ENCODE measurements at regions not wholly inside any gene's neighbourhood (a gene's known extent, or its start where the extent isn't known, plus 50 kb on each side); places are given as distances from the start of the nearest gene placed in this dataset.
A peak's percentile ranks its signal among the peaks of the same experiment; 100 is the strongest.

GRCh38 chr7:156158693-156159092 lies 346.4 kb upstream of the SHH start:
- 77 to 87% methylated on average over 11 of the region's 11 CpGs for WGBS, 2 donors
- no peak for TF ChIP-seq POLR2A (IDR thresholded peaks at IDR 0.05)
- no peak for TF ChIP-seq EP300 (IDR thresholded peaks at IDR 0.05)
- no peak for TF ChIP-seq CTCF (IDR thresholded peaks at IDR 0.05)
- TF ChIP-seq POLR2AphosphoS5 (IDR thresholded peaks at IDR 0.05), result no peak
- H3K9me3 ChIP-seq, result no peaks in the 10 kb centered on the region
- no peaks in the 10 kb centered on the region for H3K36me3 ChIP-seq
- ATAC-seq (ENCODE audit: low FRiP score in 2 of 2) (no peak), DNase-seq (peak in 1 of 2 donors; percentile 24)
- H3K4me1 ChIP-seq, result no peaks in the 10 kb centered on the region
- H3K4me3 ChIP-seq, result no peak overlapping the region
- no peaks in the 10 kb centered on the region for H3K27me3 ChIP-seq
- no peak overlapping the region for H3K27ac ChIP-seq

DNA sequence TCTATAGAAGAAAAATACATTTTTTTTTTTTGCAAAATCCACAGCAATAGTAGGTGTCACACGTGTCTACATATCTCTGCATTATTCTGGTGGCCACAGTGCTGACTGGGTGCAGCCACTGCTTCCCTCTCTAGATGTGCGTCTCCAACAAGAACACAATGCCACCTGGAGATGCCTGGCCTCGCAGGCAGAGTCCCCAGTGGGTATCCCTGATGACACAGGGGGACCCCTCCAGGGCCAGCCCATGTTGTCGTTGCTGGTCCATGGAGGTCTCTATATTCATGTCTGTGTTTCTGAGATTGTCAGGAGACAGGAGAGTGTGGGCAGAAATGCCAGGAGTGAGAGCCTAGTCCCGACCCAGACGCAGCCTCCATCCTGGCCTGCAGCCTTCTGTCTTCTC lies 345.9 kb upstream of the SHH start:
- H3K27me3 ChIP-seq, result no peaks in the 10 kb centered on the region
- H3K36me3 ChIP-seq, result no peaks in the 10 kb centered on the region
- H3K4me1 ChIP-seq, result no peaks in the 10 kb centered on the region
- H3K9me3 ChIP-seq, result no peaks in the 10 kb centered on the region
- no peak for DNase-seq
- H3K4me3 ChIP-seq, result no peak overlapping the region
- TF ChIP-seq EP300 (IDR thresholded peaks at IDR 0.05) (no peak), POLR2AphosphoS5 (IDR thresholded peaks at IDR 0.05) (no peak), CTCF (IDR thresholded peaks at IDR 0.05) (no peak), POLR2A (IDR thresholded peaks at IDR 0.05) (no peak)
- H3K27ac ChIP-seq, result no peak overlapping the region
- no peak for ATAC-seq (ENCODE audit: low FRiP score in 2 of 2)
- 82 to 87% methylated on average over 6 of the region's 6 CpGs for WGBS, 2 donors

GRCh38 chr7:156157409-156158012 lies 345.2 kb upstream of the SHH start:
- Histone ChIP-seq H3K4me1 (no peaks in the 10 kb centered on the region), H3K27me3 (no peaks in the 10 kb centered on the region), H3K9me3 (no peaks in the 10 kb centered on the region), H3K36me3 (no peaks in the 10 kb centered on the region), H3K27ac (no peak overlapping the region), H3K4me3 (no peak overlapping the region)
- ATAC-seq (ENCODE audit: low FRiP score in 2 of 2) (peak in 1 of 2 donors; percentile 16), DNase-seq (no peak)
- 91% methylated on average over 12 to 13 of the region's 13 CpGs for WGBS, 2 donors
- TF ChIP-seq EP300 (IDR thresholded peaks at IDR 0.05) (no peak), POLR2A (IDR thresholded peaks at IDR 0.05) (no peak), POLR2AphosphoS5 (IDR thresholded peaks at IDR 0.05) (no peak), CTCF (IDR thresholded peaks at IDR 0.05) (no peak)

DNA sequence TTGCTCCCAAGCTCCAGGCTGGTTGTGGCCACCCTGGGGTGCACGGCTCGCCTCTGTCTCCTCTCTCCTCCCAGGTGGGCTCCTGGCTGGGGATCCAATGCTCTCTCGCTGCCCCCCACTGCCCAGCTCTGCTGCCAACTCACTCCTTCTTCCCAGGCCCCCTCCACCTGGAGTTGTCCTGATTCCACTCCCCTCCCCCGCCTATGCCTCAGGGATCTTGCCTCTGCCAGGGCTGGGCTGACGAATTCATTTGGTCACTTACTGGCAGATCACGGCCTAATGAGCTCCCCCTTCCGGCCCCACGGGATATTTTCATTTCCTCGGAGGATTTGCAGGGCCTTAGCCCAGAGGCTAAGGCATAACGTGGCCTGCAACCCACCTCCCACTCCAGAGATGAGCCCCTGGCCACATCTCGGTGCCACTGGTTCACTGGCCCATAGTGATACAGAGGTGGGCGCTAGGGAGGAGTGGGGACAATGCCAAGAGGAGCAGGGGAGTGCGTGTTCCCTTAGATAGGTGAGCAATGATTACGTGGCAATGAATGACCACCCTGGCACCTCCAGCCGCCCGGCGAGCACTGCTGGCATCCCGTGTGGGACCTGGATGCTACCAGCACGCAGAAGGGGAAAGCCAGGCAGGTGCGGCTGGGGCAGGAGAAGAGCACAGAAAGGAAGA lies 344.6 kb upstream of the SHH start:
- WGBS, 2 donors, result 67 to 74% methylated on average over 19 to 20 of the region's 20 CpGs
- TF ChIP-seq EP300 (IDR thresholded peaks at IDR 0.05), result no peak
- TF ChIP-seq POLR2A (IDR thresholded peaks at IDR 0.05), result no peak
- TF ChIP-seq CTCF (IDR thresholded peaks at IDR 0.05), result peak in 3 of 6 experiments; percentile 37 to 46 (median 45)
- no peak overlapping the region for H3K4me3 ChIP-seq
- ATAC-seq (ENCODE audit: low FRiP score in 2 of 2) (peak; percentile 25 to 30), DNase-seq (peak; percentile 47 to 56)
- H3K27ac ChIP-seq, result no peak overlapping the region
- H3K36me3 ChIP-seq, result no peaks in the 10 kb centered on the region
- H3K4me1 ChIP-seq, result no peaks in the 10 kb centered on the region
- H3K9me3 ChIP-seq, result no peaks in the 10 kb centered on the region
- no peaks in the 10 kb centered on the region for H3K27me3 ChIP-seq

Measured in upper lobe of left lung (tissue), 6 donors.